Stomach (tissue), 4 donors: ENCODE measurements at regions not wholly inside any gene's neighbourhood (a gene's known extent, or its start where the extent isn't known, plus 50 kb on each side); places are given as distances from the start of the nearest gene placed in this dataset.

Experiments used
- CTCF ChIP-seq, 7 experiments: fragments of 450-650 bp in 4 of 7; fragments of 200-600 bp in 3 of 7; sonication (generic) in 3 of 7; IDR thresholded peaks; one replicate each; pipeline ENCODE4 v1.5.1; 2016 to 2019; ENCODE audit warnings: antibody characterized with exemption in 7 of 7, control low read depth in 2 of 7, mild to moderate bottlenecking in 1 of 7
- POLR2A ChIP-seq, 4 donors: fragments of 450-650 bp; IDR thresholded peaks; one replicate each; pipeline ENCODE4 v1.6.1; 2016; ENCODE audit warnings: antibody characterized with exemption in 4 of 4, control low read depth in 2 of 4, mild to moderate bottlenecking in 1 of 4, moderate library complexity in 1 of 4

GRCh38 chr3:24764236-24764915 is 269.7 kb upstream of the THRB start:
- TF ChIP-seq CTCF (IDR thresholded peaks at IDR 0.05) (no peak), POLR2A (IDR thresholded peaks at IDR 0.05) (no peak)
